D721Med (cell line): ENCODE measurements at regions not wholly inside any gene's neighbourhood (a gene's known extent, or its start where the extent isn't known, plus 50 kb on each side); places are given as distances from the start of the nearest gene placed in this dataset.

Source experiments
- DNase-seq: peaks from one replicate; pipeline ENCODE4 v3.0.0; 2011; ENCODE audit warnings: low spot score; ENCODE audit not compliant: insufficient read length
- FAIRE-seq: peaks from 2 replicates; lab custom pipeline; 2011; peaks lifted over from hg19 to GRCh38; lab: Jason Lieb, UNC
- TF ChIP-seq, protein P1 (sequence below): IDR thresholded peaks from 2 replicates; pipeline ENCODE4 v1.5.1; 2012; ENCODE audit warnings: mild to moderate bottlenecking, control low read depth; ENCODE audit not compliant: insufficient read depth; ENCODE audit errors: missing control alignments

DNA sequence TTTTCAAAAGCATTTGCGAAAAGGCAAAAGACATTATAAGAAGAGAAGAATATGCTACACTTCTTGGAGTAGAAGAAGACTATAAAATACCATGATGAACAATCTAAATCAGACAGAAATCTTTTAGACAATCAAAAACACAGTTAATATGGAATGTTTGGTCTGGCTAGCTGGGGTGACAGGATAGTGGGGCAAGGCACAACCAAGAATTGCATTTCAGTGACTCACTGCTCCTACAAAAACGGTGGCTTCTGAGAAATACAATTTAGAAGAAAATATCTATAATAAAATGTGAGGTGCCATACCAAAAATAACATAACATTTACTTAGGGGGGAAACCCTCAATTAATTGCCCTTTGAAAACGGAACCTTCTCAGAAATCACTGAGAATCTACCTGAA lies 363.4 kb downstream of the NPR3 start:
- DNase-seq = no peak
- FAIRE-seq = no peak
- TF ChIP-seq, protein P1, sequence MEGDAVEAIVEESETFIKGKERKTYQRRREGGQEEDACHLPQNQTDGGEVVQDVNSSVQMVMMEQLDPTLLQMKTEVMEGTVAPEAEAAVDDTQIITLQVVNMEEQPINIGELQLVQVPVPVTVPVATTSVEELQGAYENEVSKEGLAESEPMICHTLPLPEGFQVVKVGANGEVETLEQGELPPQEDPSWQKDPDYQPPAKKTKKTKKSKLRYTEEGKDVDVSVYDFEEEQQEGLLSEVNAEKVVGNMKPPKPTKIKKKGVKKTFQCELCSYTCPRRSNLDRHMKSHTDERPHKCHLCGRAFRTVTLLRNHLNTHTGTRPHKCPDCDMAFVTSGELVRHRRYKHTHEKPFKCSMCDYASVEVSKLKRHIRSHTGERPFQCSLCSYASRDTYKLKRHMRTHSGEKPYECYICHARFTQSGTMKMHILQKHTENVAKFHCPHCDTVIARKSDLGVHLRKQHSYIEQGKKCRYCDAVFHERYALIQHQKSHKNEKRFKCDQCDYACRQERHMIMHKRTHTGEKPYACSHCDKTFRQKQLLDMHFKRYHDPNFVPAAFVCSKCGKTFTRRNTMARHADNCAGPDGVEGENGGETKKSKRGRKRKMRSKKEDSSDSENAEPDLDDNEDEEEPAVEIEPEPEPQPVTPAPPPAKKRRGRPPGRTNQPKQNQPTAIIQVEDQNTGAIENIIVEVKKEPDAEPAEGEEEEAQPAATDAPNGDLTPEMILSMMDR = no peak

DNA sequence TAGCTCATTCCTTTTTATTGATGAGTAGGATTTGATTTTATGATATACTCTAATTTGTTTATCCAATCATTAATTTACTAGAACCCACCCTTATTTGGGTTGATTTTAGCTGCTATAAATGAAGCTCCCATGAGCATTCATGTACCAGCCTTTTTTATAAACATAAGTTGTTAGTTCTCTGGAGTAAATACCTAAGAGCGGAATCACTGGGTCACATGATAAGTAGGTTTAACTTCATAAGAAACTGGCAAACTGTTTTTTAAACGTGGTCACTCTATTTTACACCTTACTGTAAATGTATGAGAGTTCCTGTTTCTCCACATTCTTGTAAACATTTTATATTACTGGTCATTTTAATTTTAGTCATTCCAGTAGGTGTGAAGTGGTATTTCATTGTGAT lies 364.6 kb downstream of the NPR3 start:
- TF ChIP-seq, protein P1 = no peak
- DNase-seq = no peak
- FAIRE-seq = no peak

DNA sequence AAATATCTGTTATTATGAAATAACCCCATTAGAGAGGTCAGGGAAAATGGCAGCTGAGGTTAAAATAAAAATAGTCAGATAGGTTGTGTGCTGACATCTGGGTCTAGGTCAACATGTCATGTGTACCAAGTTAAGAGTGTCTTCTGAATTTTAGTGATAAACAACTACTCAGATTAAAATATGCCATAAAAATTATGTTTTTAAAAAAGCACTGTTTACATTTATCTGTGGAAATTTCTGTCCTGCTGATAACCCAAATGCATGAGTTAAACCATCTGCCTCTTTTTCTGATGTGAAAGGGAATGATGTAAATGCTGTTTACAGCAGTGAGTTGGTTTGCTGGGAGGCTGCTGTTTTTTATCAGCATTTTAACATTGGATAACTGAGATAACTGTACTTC lies 361.2 kb upstream of the TARS1 start:
- no peak for FAIRE-seq
- TF ChIP-seq, protein P1 = no peak
- DNase-seq = no peak

DNA sequence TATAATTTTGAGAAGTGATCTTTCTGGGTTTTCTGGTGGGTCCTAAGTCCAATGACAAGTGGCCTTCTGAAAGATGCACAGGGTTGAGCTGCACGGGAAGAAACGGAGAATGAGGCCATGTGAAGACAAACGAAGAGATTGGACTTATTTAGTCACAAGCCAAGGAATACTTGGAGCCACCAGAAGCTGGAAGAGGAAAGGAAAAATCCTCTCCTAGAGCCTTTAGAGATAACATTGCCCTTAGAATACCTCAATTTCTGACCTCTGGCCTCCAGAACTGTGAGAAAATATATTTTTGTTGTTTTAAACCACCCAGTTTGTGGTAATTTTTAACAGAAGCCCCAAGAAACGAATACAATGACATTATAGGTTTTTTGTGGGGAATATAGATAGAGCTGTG lies 360.5 kb upstream of the TARS1 start:
- FAIRE-seq (no peak), DNase-seq (no peak)
- TF ChIP-seq, protein P1 = no peak

DNA sequence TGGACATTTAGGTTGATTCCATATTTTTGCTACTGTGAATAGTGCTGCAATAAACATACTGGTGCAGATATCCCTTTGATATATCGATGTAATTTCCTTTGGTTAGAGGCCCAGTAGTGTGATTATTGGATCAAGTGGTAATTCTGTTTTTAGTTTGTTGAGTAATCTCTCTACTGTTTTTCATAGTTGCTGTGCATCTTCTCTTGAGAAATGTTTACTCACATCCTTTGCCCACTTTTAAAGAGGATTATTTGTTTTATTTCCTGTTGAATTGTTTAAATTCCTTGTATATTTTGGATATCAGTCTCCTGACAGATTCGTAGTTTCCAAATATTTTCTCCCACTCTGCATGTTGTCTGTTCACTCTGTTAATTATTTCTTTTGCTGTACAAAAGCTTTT lies 352.6 kb upstream of the TARS1 start:
- DNase-seq (no peak), FAIRE-seq (no peak)

DNA sequence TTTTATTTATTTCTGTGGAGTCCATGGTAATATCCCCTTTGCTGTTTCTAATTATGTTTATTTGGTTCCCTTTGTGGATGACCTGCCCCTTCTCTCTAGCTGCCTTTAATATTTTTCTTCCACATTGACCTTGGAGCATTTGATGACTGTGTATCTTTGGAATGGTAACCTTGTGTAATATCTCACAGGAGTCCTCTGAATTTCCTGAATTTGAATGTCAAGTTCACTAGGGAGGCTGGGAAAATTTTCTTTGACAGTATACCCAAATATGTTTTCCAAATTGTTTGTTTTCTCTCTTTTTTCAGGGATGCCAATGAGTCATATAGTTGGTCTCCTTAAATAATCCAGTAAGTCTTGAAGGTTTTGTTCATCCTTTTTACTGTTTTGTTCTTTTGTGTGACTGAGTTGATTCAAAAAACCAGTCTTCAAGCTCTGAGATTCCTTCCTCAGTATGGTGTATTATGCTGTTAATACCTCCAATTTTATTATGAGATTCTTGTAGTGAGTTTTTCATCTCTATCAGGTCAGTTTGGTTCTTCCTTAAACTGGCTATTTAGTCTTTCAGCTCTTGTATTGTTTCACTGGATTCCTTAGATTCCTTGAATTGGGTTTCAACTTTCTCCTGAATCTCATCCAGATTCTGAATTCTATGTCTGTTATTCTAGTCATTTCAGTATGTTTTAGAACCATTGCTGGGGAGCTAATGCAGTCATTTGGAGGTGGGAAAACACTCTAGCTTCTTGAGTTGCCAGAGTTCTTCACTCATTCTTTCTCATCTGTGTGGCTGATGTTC lies 349.0 kb upstream of the TARS1 start:
- FAIRE-seq (no peak), DNase-seq (no peak)
- TF ChIP-seq, protein P1 = no peak

More for the DNA sequence above, 352.6 kb upstream of the TARS1 start:
- TF ChIP-seq, protein P1 = no peak

DNA sequence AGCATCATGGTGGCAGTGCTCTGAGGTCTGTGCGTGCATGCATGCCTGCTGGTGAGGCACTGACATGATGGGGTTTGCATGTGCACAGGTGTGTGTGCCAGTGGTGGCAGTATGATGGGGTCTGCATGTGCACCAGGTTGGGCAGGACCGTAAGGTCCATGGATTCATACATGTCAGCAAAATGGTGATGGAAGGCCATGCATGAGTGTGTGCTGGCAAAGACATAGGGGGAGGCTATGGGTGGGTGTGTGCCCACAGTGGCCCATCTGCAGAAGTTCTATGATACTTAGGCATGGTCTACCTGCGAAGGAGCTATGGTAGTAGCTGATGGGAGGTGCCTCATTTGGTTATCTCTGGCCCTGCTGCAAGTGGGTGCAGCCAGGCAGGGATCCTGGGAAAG lies 348.0 kb upstream of the TARS1 start:
- TF ChIP-seq, protein P1 = no peak
- FAIRE-seq (no peak), DNase-seq (no peak)
